GM21390 (cell line): ENCODE measurements at regions not wholly inside any gene's neighbourhood (a gene's known extent, or its start where the extent isn't known, plus 50 kb on each side); places are given as distances from the start of the nearest gene placed in this dataset.
"Not testable (repeated sequence)": the region's sequence is repeated elsewhere in the genome, so short reads cannot be mapped to it uniquely, and the experiment has no call there.

Source experiments
- ATAC-seq: cut with Tn5 transposase; IDR thresholded peaks from one replicate; pipeline ENCODE4 v1.9.1; 2021; ENCODE audit not compliant: unreplicated experiment

GRCh38 chr15:53218666-53219580, 428.8 kb upstream of the ONECUT1 start:
- ATAC-seq, result no peak

GRCh38 chr15:53216036-53216435, 425.9 kb upstream of the ONECUT1 start:
- no peak for ATAC-seq

- no peak for ATAC-seq
Observed at GRCh38 chr15:53213336-53213735, 423.2 kb upstream of the ONECUT1 start.

GRCh38 chr15:53212785-53213184, 422.6 kb upstream of the ONECUT1 start:
- ATAC-seq, result no peak

DNA sequence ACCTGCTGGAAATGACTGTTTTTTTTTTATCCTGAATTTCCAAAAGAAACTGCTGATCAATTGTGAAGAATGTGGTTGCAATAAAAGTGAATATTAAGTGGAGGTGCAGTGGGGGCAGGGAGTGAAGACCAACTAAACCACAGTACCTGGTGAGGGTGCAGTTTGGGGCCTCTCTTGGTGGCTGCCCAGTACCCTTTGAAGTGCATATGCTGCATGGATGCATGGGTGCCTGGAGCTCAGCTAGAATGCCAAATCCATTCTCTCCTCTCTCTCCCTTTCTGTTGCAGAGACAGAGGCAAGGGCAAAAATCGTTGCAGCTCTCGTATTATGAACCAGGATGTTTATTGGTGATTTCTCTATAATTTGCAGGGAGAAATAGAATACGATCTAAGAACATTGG, 420.5 kb upstream of the ONECUT1 start:
- ATAC-seq, result no peak

GRCh38 chr15:53209396-53210042, 419.4 kb upstream of the ONECUT1 start:
- ATAC-seq, result no peak

- no peak for ATAC-seq
Observed at GRCh38 chr15:53208751-53209150, 418.6 kb upstream of the ONECUT1 start.

- no peak for ATAC-seq
Observed at GRCh38 chr15:53203454-53203853, 413.3 kb upstream of the ONECUT1 start.

GRCh38 chr15:53202876-53203275, 412.7 kb upstream of the ONECUT1 start:
- no peak for ATAC-seq

DNA sequence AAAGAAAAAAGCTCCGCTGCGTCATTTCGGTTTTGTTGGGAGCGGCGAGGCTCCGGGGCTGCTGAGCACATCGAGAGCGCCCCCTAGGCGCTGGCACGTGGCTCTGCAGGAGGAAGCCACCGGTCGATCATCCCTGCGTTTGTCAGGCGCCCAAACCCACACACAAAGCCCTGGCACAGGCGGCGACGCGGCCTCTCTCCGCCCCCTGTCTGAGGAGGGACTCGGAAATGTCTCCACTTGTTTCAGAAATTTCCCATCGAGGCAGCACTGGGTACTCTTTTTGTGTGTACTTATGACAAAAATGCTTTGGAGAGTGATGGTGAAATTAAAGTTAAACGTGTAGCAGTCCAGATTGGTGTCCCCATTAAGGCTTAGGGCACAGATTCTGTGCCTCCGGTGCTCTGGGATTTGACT, 407.3 kb upstream of the ONECUT1 start:
- peak; percentile 94 for ATAC-seq

DNA sequence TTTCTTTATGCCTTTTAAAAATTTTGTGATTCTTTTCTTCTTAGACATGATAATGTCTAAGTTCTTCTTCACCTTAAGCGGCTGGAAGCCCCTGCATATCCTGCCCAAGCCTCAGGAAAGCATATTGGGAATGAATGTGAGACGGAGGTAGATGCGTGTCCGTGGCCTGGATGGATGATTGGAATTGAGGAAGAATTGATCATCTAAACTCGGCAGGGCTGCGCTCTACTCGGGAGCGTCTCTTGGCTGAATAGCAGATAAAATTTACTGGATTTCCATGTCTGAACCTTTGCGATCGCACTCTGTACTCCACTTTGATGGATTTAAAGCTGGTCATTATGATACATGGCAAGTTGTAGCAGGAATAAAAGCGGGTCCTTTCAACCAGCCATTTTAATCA, 406.7 kb upstream of the ONECUT1 start:
- no peak for ATAC-seq

GRCh38 chr15:53196242-53196641, 406.1 kb upstream of the ONECUT1 start:
- no peak for ATAC-seq

DNA sequence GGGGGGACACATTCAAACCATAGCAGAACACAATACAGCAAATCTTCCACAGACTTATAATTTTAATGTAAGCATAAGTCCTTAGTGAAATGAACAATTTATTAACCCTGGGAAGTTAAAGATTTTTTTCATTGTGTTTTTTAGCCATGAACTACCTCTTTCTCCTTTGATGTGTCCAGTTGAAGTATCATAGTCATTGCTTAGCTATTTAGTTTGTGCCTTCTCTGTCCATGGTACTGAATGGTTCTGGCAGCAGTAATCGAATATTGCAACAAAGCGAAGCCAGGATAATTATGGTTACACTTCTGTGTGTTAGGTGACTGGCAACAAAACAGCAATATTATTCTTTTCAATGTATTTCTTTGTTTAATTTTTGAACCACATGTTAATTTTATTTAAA, 403.0 kb upstream of the ONECUT1 start:
- ATAC-seq, result no peak

DNA sequence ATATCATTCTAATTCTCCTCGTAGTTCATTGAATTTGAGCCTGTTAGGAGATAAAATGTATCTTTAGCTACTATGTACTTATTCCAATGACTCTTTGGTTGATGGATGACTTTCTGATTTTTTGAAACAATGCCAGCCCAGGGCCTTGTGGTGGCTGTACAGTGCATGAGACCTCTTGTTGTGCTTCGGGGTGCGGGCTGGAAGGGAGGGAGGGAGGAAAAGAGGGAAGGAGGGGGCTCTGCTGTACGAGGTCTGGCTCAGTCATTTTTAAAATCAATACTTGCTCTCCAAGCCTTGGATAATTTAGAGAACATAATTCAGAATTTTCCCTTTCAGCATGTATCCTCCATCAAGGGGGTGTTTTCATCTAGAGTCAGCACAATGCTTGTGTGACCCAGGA, 399.7 kb upstream of the ONECUT1 start:
- no peak for ATAC-seq

- not testable (repeated sequence) for ATAC-seq
Observed at GRCh38 chr15:53183449-53183848, 393.3 kb upstream of the ONECUT1 start.

GRCh38 chr15:53171571-53171970, 381.4 kb upstream of the ONECUT1 start:
- no peak for ATAC-seq

GRCh38 chr15:53166684-53167201, 376.6 kb upstream of the ONECUT1 start:
- ATAC-seq, result no peak

- no peak for ATAC-seq
Observed at GRCh38 chr15:53165988-53166683, 376.0 kb upstream of the ONECUT1 start.

GRCh38 chr15:53160092-53160704, 370.1 kb upstream of the ONECUT1 start:
- no peak for ATAC-seq

DNA sequence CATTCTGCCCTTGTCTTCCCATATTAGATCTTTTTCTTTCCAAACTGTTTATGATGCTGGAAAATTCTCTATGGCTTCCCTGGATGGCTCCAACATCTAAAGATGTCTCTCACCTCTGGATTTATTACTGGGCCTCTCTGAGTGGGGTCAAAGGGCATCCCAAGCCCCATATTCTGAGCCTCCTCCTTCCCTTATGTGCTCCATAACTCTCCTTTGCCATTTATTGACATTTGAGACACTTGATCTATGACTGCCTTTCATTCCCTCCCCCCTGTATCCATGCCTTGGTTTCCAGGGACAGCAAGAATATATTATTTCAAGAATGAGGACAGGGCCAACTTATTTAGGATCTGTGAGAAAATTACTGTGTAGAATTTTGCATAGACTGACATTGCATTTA, 369.3 kb upstream of the ONECUT1 start:
- ATAC-seq, result no peak

GRCh38 chr15:53158995-53159394, 368.9 kb upstream of the ONECUT1 start:
- ATAC-seq, result no peak
